MCF 10A (cell line): ENCODE measurements at regions not wholly inside any gene's neighbourhood (a gene's known extent, or its start where the extent isn't known, plus 50 kb on each side); places are given as distances from the start of the nearest gene placed in this dataset.

Experiments used
- BruUV-seq: library from RNA; stranded (reverse); fragments of 400-500 nt; replicated peaks from 2 replicates; lab custom pipeline; 2021; lab: Mats Ljungman, UMichigan
- CTCF ChIA-PET: fragments of 300-600 bp; sonication (Branson Sonifier 250); formaldehyde crosslinking; extraction: SDS; loops from one replicate; lab custom pipeline; 2021; ENCODE audit warnings: antibody characterized with exemption, inconsistent platforms; lab: Yijun Ruan, JAX
- POLR2A ChIA-PET: fragments of 300-600, 350-650 bp; sonication (Branson Sonifier 250); formaldehyde crosslinking; extraction: SDS; loops from one replicate; lab custom pipeline; 2020; ENCODE audit warnings: antibody characterized with exemption, inconsistent platforms; lab: Yijun Ruan, JAX
- DNase-seq: peaks from one replicate; pipeline ENCODE4 v3.0.0-alpha.2; 2018; ENCODE audit not compliant: unreplicated experiment
- H3K27ac Mint-ChIP-seq: one replicate; pipeline ENCODE4 v1.8.0; 2022; ENCODE audit warnings: mild to moderate bottlenecking, low read depth, mixed read lengths; ENCODE audit not compliant: unreplicated experiment
- H3K27me3 Mint-ChIP-seq: one replicate; pipeline ENCODE4 v1.8.0; 2022; ENCODE audit warnings: mixed read lengths; ENCODE audit not compliant: insufficient read depth, unreplicated experiment
- H3K36me3 Mint-ChIP-seq: one replicate; pipeline ENCODE4 v1.8.0; 2022; ENCODE audit warnings: mild to moderate bottlenecking, moderate library complexity, mixed read lengths; ENCODE audit not compliant: insufficient read depth, unreplicated experiment
- H3K4me1 Mint-ChIP-seq: one replicate; pipeline ENCODE4 v1.8.0; 2022; ENCODE audit warnings: mixed read lengths; ENCODE audit not compliant: insufficient read depth, unreplicated experiment
- H3K4me3 Mint-ChIP-seq: one replicate; pipeline ENCODE4 v1.8.0; 2022; ENCODE audit warnings: mild to moderate bottlenecking, moderate library complexity, mixed read lengths; ENCODE audit not compliant: unreplicated experiment
- H3K9me3 Mint-ChIP-seq: one replicate; pipeline ENCODE4 v1.8.0; 2022; ENCODE audit warnings: mixed read lengths; ENCODE audit not compliant: unreplicated experiment
- CTCF ChIP-seq: fragments of 200-600 bp; IDR thresholded peaks from one replicate; pipeline ENCODE4 v1.8.0; 2022; ENCODE audit warnings: antibody characterized with exemption, mild to moderate bottlenecking; ENCODE audit not compliant: unreplicated experiment
- intact Hi-C: fragments of 100-400 bp; cut with micrococcal nuclease; formaldehyde crosslinking; loops from 2 replicates; pipeline ENCODE4 v1.14.1; 2022

DNA sequence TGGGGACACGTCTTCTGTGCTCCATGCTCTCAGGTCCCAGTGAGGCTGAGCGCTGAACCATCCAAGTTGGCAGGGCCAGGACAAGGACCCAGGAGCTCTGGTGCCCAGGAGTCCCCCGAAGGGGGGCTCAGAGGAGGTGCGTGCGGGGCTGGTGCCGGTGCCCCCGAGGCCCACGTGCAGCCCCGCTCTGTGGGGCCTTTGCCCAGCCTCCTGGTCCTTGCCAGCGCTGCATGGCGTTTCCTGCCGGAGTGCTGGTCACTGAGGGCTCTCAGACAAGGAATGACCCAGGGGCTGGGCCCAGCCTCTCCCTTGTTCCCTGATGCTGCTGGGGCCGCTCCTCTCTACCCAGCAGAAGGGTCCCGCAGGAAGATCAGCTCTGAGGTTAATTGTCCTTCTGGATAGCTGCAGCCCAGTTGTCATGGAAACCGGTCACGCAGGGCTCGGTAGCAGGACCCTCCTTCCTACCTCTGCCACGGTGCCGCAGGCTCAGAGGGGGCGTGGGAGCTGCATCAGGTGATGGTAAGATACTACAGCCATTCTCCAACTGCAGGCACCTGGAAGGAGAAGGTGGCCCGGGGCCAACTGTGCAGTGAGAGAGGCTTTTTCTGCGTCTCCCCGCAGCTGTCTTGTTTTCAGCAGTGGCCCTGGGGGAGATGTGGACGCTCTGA is 64.5 kb downstream of the RRM2 start:
- Mint-ChIP-seq H3K27ac (no peak overlapping the region), H3K9me3 (peaks cover 15% of the 10 kb centered on the region), H3K27me3 (no peaks in the 10 kb centered on the region), H3K36me3 (no peaks in the 10 kb centered on the region), H3K4me1 (no peaks in the 10 kb centered on the region), H3K4me3 (no peak overlapping the region)
- DNase-seq, result no peak
- POLR2A ChIA-PET, result interaction anchor here (0.6 kb wide), 1 partner anchor 60 kb away, joined by 3 read pairs; no protein-coding TSS in a partner anchor
- no TSS peak for BruUV-seq
- CTCF ChIA-PET, result interaction anchor here (1.2 kb wide), 1 partner anchor 44 kb away, joined by 3 read pairs; no protein-coding TSS in a partner anchor
- intact Hi-C loops, result no loop called here
- no peak for TF ChIP-seq CTCF

- ChIA-PET POLR2A (no interaction called here), CTCF (interaction anchor here (1.2 kb wide), 1 partner anchor 43 kb away, joined by 3 read pairs; no protein-coding TSS in a partner anchor)
- Mint-ChIP-seq H3K27me3 (no peaks in the 10 kb centered on the region), H3K36me3 (no peaks in the 10 kb centered on the region), H3K4me1 (no peaks in the 10 kb centered on the region), H3K27ac (no peak overlapping the region), H3K9me3 (peaks cover 15% of the 10 kb centered on the region), H3K4me3 (no peak overlapping the region)
- no TSS peak for BruUV-seq
- DNase-seq, result no peak
- intact Hi-C loops, result no loop called here
- no peak for TF ChIP-seq CTCF
Measured at GRCh38 chr2:10187661-10188060, 65.1 kb downstream of the RRM2 start.

DNA sequence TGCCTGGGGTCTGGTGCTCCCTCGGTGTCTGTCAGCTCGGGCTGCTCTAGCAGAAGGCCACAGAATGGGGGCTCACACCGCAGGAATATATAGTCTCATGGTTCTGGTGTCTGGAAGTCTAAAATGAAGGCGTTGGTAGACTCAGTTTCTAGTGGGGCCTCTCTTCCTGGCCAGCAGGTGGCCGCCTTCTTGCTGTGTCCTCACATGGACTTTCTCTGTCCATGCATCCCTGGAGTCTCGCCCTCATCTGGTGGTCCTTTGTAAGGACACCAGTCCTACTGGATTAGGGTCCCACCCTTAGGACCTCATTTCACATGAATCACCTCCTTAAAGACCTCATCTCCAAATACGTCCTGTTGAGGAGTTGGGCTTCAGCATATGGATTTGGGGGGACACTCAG is 65.7 kb downstream of the RRM2 start:
- peaks cover 15% of the 10 kb centered on the region for H3K9me3 Mint-ChIP-seq
- H3K27me3 Mint-ChIP-seq, result no peaks in the 10 kb centered on the region
- ChIA-PET CTCF (no interaction called here), POLR2A (no interaction called here)
- H3K36me3 Mint-ChIP-seq, result no peaks in the 10 kb centered on the region
- intact Hi-C loops, result no loop called here
- H3K4me3 Mint-ChIP-seq, result no peak overlapping the region
- TF ChIP-seq CTCF, result peak; percentile 13
- no peak overlapping the region for H3K27ac Mint-ChIP-seq
- no peaks in the 10 kb centered on the region for H3K4me1 Mint-ChIP-seq
- peak; percentile 27 for DNase-seq
- BruUV-seq, result no TSS peak

GRCh38 chr2:10188729-10189305 is 66.3 kb downstream of the RRM2 start:
- ChIA-PET CTCF (interaction anchor here (0.5 kb wide), 1 partner anchor 65 kb away, joined by 3 read pairs; no protein-coding TSS in a partner anchor), POLR2A (no interaction called here)
- H3K4me1 Mint-ChIP-seq, result no peaks in the 10 kb centered on the region
- no peak for TF ChIP-seq CTCF
- no TSS peak for BruUV-seq
- intact Hi-C loops, result no loop called here
- H3K36me3 Mint-ChIP-seq, result no peaks in the 10 kb centered on the region
- H3K27me3 Mint-ChIP-seq, result no peaks in the 10 kb centered on the region
- no peak overlapping the region for H3K27ac Mint-ChIP-seq
- H3K9me3 Mint-ChIP-seq, result peaks cover 15% of the 10 kb centered on the region
- H3K4me3 Mint-ChIP-seq, result no peak overlapping the region
- no peak for DNase-seq
